HEK293 (cell line): ENCODE measurements at regions not wholly inside any gene's neighbourhood (a gene's known extent, or its start where the extent isn't known, plus 50 kb on each side); places are given as distances from the start of the nearest gene placed in this dataset.

Source experiments
- CTCF ChIA-PET: fragments of 350-600 bp; formaldehyde crosslinking; extraction: SDS; loops from one replicate; lab custom pipeline; 2021; ENCODE audit warnings: antibody characterized with exemption; lab: Yijun Ruan, JAX
- POLR2A ChIA-PET: fragments of 300-600 bp; formaldehyde crosslinking; extraction: SDS; loops from one replicate; lab custom pipeline; 2020; ENCODE audit warnings: antibody characterized with exemption, inconsistent platforms; lab: Yijun Ruan, JAX
- H3K27ac ChIP-seq: fragments of 200-500 bp; sonication (Bioruptor generic); 2 replicates; pipeline ENCODE4 v1.5.1; 2014; ENCODE audit warnings: low read depth, low read length, control low read depth, inconsistent platforms; ENCODE audit errors: extremely low read depth
- H3K36me3 ChIP-seq, 2 experiments: fragments of 200-500 bp in 1 of 2; sonication (Bioruptor generic) in 1 of 2; 1 replicate in 1 of 2; 2 replicates in 1 of 2; pipeline ENCODE4 v1.5.1; 2014 to 2017; ENCODE audit warnings: inconsistent platforms in 2 of 2, low read length in 2 of 2; ENCODE audit not compliant: control insufficient read depth in 2 of 2, insufficient read depth in 1 of 2
- H3K4me1 ChIP-seq: fragments of 200-500 bp; sonication (Bioruptor generic); 2 replicates; pipeline ENCODE4 v1.5.1; 2014; ENCODE audit warnings: mild to moderate bottlenecking, low read length, inconsistent platforms; ENCODE audit not compliant: control insufficient read depth, insufficient read depth
- H3K4me3 ChIP-seq: 2 replicates; pipeline ENCODE4 v1.5.1; 2011; ENCODE audit warnings: low read depth, mild to moderate bottlenecking, control low read depth, low read length, moderate library complexity
- H3K9me3 ChIP-seq: fragments of 200-500 bp; sonication (Bioruptor generic); 2 replicates; pipeline ENCODE4 v1.5.1; 2014; ENCODE audit warnings: low read depth, low read length, inconsistent platforms; ENCODE audit not compliant: control insufficient read depth, insufficient read depth
- GFI1B ChIP-seq: fragments of 450-650 bp; formaldehyde crosslinking; IDR thresholded peaks from 2 replicates; pipeline ENCODE4 v1.5.1; 2016; ENCODE audit warnings: missing biosample characterization, missing genetic modification characterization
- GLIS2 ChIP-seq: fragments of 450-650 bp; formaldehyde crosslinking; IDR thresholded peaks from 2 replicates; pipeline ENCODE4 v1.5.1; 2016; ENCODE audit warnings: missing biosample characterization, missing genetic modification characterization
- KLF1 ChIP-seq: fragments of 450-650 bp; formaldehyde crosslinking; IDR thresholded peaks from 2 replicates; pipeline ENCODE4 v1.5.1; 2016; ENCODE audit warnings: missing biosample characterization, missing genetic modification characterization
- KLF9 ChIP-seq: fragments of 450-650 bp; formaldehyde crosslinking; IDR thresholded peaks from 2 replicates; pipeline ENCODE4 v1.5.1; 2016; ENCODE audit warnings: missing biosample characterization, missing genetic modification characterization, low read depth
- RBAK ChIP-seq: fragments of 450-650 bp; formaldehyde crosslinking; IDR thresholded peaks from 2 replicates; pipeline ENCODE4 v1.5.1; 2016; ENCODE audit warnings: missing biosample characterization, missing genetic modification characterization
- YY2 ChIP-seq: fragments of 450-650 bp; formaldehyde crosslinking; IDR thresholded peaks from 2 replicates; pipeline ENCODE4 v1.5.1; 2016; ENCODE audit warnings: missing biosample characterization, missing genetic modification characterization
- ZBTB21 ChIP-seq: fragments of 450-650 bp; formaldehyde crosslinking; IDR thresholded peaks from 2 replicates; pipeline ENCODE4 v1.5.1; 2017; ENCODE audit warnings: missing biosample characterization, missing genetic modification characterization
- ZEB2 ChIP-seq: fragments of 450-650 bp; formaldehyde crosslinking; IDR thresholded peaks from 2 replicates; pipeline ENCODE4 v1.5.1; 2016; ENCODE audit warnings: missing biosample characterization, missing genetic modification characterization
- ZFHX2 ChIP-seq: fragments of 450-650 bp; formaldehyde crosslinking; conservative IDR thresholded peaks from 2 replicates; pipeline ENCODE4 v1.5.1; 2016; ENCODE audit warnings: missing biosample characterization, missing genetic modification characterization
- ZFP3 ChIP-seq: fragments of 450-650 bp; formaldehyde crosslinking; IDR thresholded peaks from 2 replicates; pipeline ENCODE4 v1.5.1; 2016; ENCODE audit warnings: low read depth, missing biosample characterization, missing genetic modification characterization
- ZNF138 ChIP-seq: fragments of 450-650 bp; formaldehyde crosslinking; IDR thresholded peaks from 2 replicates; pipeline ENCODE4 v1.5.1; 2016; ENCODE audit warnings: missing biosample characterization, missing genetic modification characterization, borderline replicate concordance
- ZNF140 ChIP-seq: fragments of 450-650 bp; formaldehyde crosslinking; IDR thresholded peaks from 2 replicates; pipeline ENCODE4 v1.5.1; 2016; ENCODE audit warnings: missing biosample characterization, missing genetic modification characterization
- ZNF184 ChIP-seq: fragments of 450-650 bp; IDR thresholded peaks from 2 replicates; pipeline ENCODE4 v1.5.1; 2018; ENCODE audit warnings: missing biosample characterization, mild to moderate bottlenecking, missing genetic modification characterization
- ZNF239 ChIP-seq: fragments of 450-650 bp; formaldehyde crosslinking; IDR thresholded peaks from 2 replicates; pipeline ENCODE4 v1.5.1; 2016; ENCODE audit warnings: missing biosample characterization, missing genetic modification characterization
- ZNF24 ChIP-seq: fragments of 450-650 bp; formaldehyde crosslinking; IDR thresholded peaks from 2 replicates; pipeline ENCODE4 v1.5.1; 2016; ENCODE audit warnings: missing biosample characterization, missing genetic modification characterization
- ZNF274 ChIP-seq, 2 experiments: fragments of 200-500 bp in 1 of 2; fragments of 450-650 bp in 1 of 2; sonication (Bioruptor generic) in 1 of 2; formaldehyde crosslinking in 1 of 2; IDR thresholded peaks; 2 replicates each; pipeline versions ENCODE4 v1.5.1 to v1.6.1; 2014 to 2016; ENCODE audit warnings: borderline replicate concordance in 1 of 2, inconsistent platforms in 1 of 2, low read length in 1 of 2, missing biosample characterization in 1 of 2, missing genetic modification characterization in 1 of 2
- ZNF311 ChIP-seq: fragments of 450-650 bp; formaldehyde crosslinking; IDR thresholded peaks from 2 replicates; pipeline ENCODE4 v1.5.1; 2017; ENCODE audit warnings: missing biosample characterization, missing genetic modification characterization, borderline replicate concordance
- ZNF354C ChIP-seq: fragments of 450-650 bp; formaldehyde crosslinking; IDR thresholded peaks from 2 replicates; pipeline ENCODE4 v1.5.1; 2016; ENCODE audit warnings: missing biosample characterization, missing genetic modification characterization, low read depth, borderline replicate concordance
- ZNF404 ChIP-seq: fragments of 450-650 bp; formaldehyde crosslinking; IDR thresholded peaks from 2 replicates; pipeline ENCODE4 v1.5.1; 2017; ENCODE audit warnings: missing biosample characterization, missing genetic modification characterization
- ZNF433 ChIP-seq: fragments of 450-650 bp; formaldehyde crosslinking; IDR thresholded peaks from 2 replicates; pipeline ENCODE4 v1.5.1; 2016; ENCODE audit warnings: missing biosample characterization, missing genetic modification characterization, low read depth
- ZNF449 ChIP-seq: fragments of 450-650 bp; formaldehyde crosslinking; IDR thresholded peaks from 2 replicates; pipeline ENCODE4 v1.5.1; 2017; ENCODE audit warnings: missing biosample characterization, mild to moderate bottlenecking, missing genetic modification characterization, moderate library complexity
- ZNF558 ChIP-seq: fragments of 450-650 bp; formaldehyde crosslinking; IDR thresholded peaks from 2 replicates; pipeline ENCODE4 v1.5.1; 2016; ENCODE audit warnings: missing biosample characterization, missing genetic modification characterization
- ZNF580 ChIP-seq: fragments of 450-650 bp; formaldehyde crosslinking; IDR thresholded peaks from 2 replicates; pipeline ENCODE4 v1.5.1; 2016; ENCODE audit warnings: missing biosample characterization, missing genetic modification characterization
- ZNF623 ChIP-seq: fragments of 450-650 bp; formaldehyde crosslinking; IDR thresholded peaks from 2 replicates; pipeline ENCODE4 v1.5.1; 2016; ENCODE audit warnings: missing biosample characterization, missing genetic modification characterization
- ZNF777 ChIP-seq: fragments of 450-650 bp; formaldehyde crosslinking; IDR thresholded peaks from 2 replicates; pipeline ENCODE4 v1.5.1; 2017; ENCODE audit warnings: missing biosample characterization, missing genetic modification characterization, borderline replicate concordance
- ZNF791 ChIP-seq: fragments of 450-650 bp; formaldehyde crosslinking; IDR thresholded peaks from 2 replicates; pipeline ENCODE4 v1.5.1; 2016; ENCODE audit warnings: missing biosample characterization, missing genetic modification characterization
- ZXDB ChIP-seq: fragments of 450-650 bp; formaldehyde crosslinking; IDR thresholded peaks from 2 replicates; pipeline ENCODE4 v1.5.1; 2016; ENCODE audit warnings: missing biosample characterization, missing genetic modification characterization

GRCh38 chr7:54811846-54812254 is 52.8 kb upstream of the SEC61G start:
- ChIA-PET CTCF (interaction anchor here (0.7 kb wide), 1 partner anchor 443 kb away, joined by 4 read pairs; no protein-coding TSS in a partner anchor), POLR2A (interaction anchor here (0.6 kb wide), 1 partner anchor 224 kb away, joined by 3 read pairs; no protein-coding TSS in a partner anchor)
- H3K9me3 ChIP-seq = no peaks in the 10 kb centered on the region
- H3K4me1 ChIP-seq = no peaks in the 10 kb centered on the region
- H3K36me3 ChIP-seq = no peaks in the 10 kb centered on the region
- no peak overlapping the region for H3K27ac ChIP-seq
- H3K4me3 ChIP-seq = no peak overlapping the region
- TF ChIP-seq ZNF311 (tag by site-specific recombination) (no peak), ZNF354C (tag by site-specific recombination) (no peak), ZNF24 (no peak), YY2 (tag by site-specific recombination) (no peak), ZEB2 (tag by site-specific recombination) (no peak), ZNF239 (no peak), ZNF623 (tag by site-specific recombination) (no peak), ZNF558 (tag by site-specific recombination) (no peak), ZNF433 (tag by site-specific recombination) (no peak), GLIS2 (tag by site-specific recombination) (no peak), KLF1 (tag by site-specific recombination) (no peak), ZBTB21 (tag by site-specific recombination) (no peak)

GRCh38 chr7:54812756-54813322 is 53.8 kb upstream of the SEC61G start:
- TF ChIP-seq ZNF140 (tag by site-specific recombination) (no peak), ZNF404 (tag by site-specific recombination) (no peak), KLF9 (tag by site-specific recombination) (no peak), ZNF777 (tag by site-specific recombination) (no peak), ZNF138 (tag by site-specific recombination) (no peak), ZXDB (no peak), ZNF580 (no peak), ZNF274 (IDR thresholded peaks at IDR 0.05; ENCODE audit: low read length) (no peak), ZNF274 (tag by site-specific recombination; IDR thresholded peaks at IDR 0.05; ENCODE audit: borderline replicate concordance) (no peak), ZNF449 (tag by site-specific recombination) (no peak), GFI1B (tag by site-specific recombination) (no peak), ZFHX2 (tag by site-specific recombination) (no peak), RBAK (tag by site-specific recombination) (no peak), ZNF791 (tag by site-specific recombination) (no peak), YY2 (tag by site-specific recombination) (no peak), ZFP3 (no peak), ZNF184 (tag by site-specific recombination) (no peak)
- POLR2A ChIA-PET = no interaction called here
- CTCF ChIA-PET = interaction anchor here (0.7 kb wide), 1 partner anchor 442 kb away, joined by 4 read pairs; no protein-coding TSS in a partner anchor
- H3K36me3 ChIP-seq = no peaks in the 10 kb centered on the region
- H3K4me1 ChIP-seq = no peaks in the 10 kb centered on the region
- H3K9me3 ChIP-seq = no peaks in the 10 kb centered on the region
- no peak overlapping the region for H3K4me3 ChIP-seq
- H3K27ac ChIP-seq = no peak overlapping the region
